Left lung (tissue), 4 donors: ENCODE measurements at regions not wholly inside any gene's neighbourhood (a gene's known extent, or its start where the extent isn't known, plus 50 kb on each side); places are given as distances from the start of the nearest gene placed in this dataset.

Source experiments
- ATAC-seq: fragments of 200-7000 bp; cut with Tn5 transposase; one replicate; pipeline ENCODE4 v1.9.1; 2020; ENCODE audit warnings: moderate library complexity
- DNase-seq, 4 donors: peaks; one replicate each; pipeline ENCODE4 v3.0.0-alpha.2; 2013 to 2020
- H3K27ac ChIP-seq, 2 donors: fragments of 200-600 bp; sonication (generic) in 1 of 2; one replicate each; pipeline versions ENCODE4 v1.5.0 to v1.8.0; 2020 to 2021
- H3K27me3 ChIP-seq, 2 donors: fragments of 200-600 bp; sonication (generic) in 1 of 2; one replicate each; pipeline versions ENCODE4 v1.5.0 to v1.8.0; 2020 to 2021
- H3K36me3 ChIP-seq, 2 donors: fragments of 200-600 bp; sonication (generic) in 1 of 2; one replicate each; pipeline versions ENCODE4 v1.5.0 to v1.8.0; 2020 to 2021
- H3K4me1 ChIP-seq, 2 donors: fragments of 200-600 bp; one replicate each; pipeline ENCODE4 v1.8.0; 2021
- H3K4me3 ChIP-seq, 2 donors: fragments of 200-600 bp; sonication (generic) in 1 of 2; one replicate each; pipeline versions ENCODE4 v1.5.0 to v1.8.0; 2020 to 2021; ENCODE audit warnings: mild to moderate bottlenecking in 1 of 2
- H3K9me3 ChIP-seq, 2 donors: fragments of 200-600 bp; sonication (generic) in 1 of 2; one replicate each; pipeline versions ENCODE4 v1.5.0 to v1.8.0; 2020 to 2021
- CTCF ChIP-seq, 2 donors: fragments of 200-600 bp; sonication (generic) in 1 of 2; IDR thresholded peaks; one replicate each; pipeline versions ENCODE4 v1.5.0 to v1.8.0; 2021; ENCODE audit warnings: antibody characterized with exemption in 2 of 2
- intact Hi-C, 2 donors: fragments of 100-400 bp; cut with DNase I; formaldehyde crosslinking; loops; one replicate each; pipeline versions ENCODE4 v1.11.2 to v1.14.2; 2022
- donor health status: DM: no; HTN: yes; CAD: no.
- donor health status: DM: no; HTN: no; CAD: no.

- Histone ChIP-seq H3K4me3 (no peak overlapping the region), H3K4me1 (no peaks in the 10 kb centered on the region), H3K9me3 (no peaks in the 10 kb centered on the region), H3K27ac (no peak overlapping the region), H3K27me3 (peaks cover 0 to 21% of the 10 kb centered on the region in 2 donors), H3K36me3 (no peaks in the 10 kb centered on the region)
- TF ChIP-seq CTCF (IDR thresholded peaks at IDR 0.05), result no peak
- DNase-seq (no peak), ATAC-seq (no peak)
- intact Hi-C loops, result no loop called here
Observed at GRCh38 chr1:17966341-17966740, 141.3 kb upstream of the IGSF21 start.

GRCh38 chr1:17967623-17968255 lies 139.9 kb upstream of the IGSF21 start:
- peaks cover 0 to 17% of the 10 kb centered on the region in 2 donors for H3K27me3 ChIP-seq
- no peaks in the 10 kb centered on the region for H3K4me1 ChIP-seq
- ATAC-seq (no peak), DNase-seq (no peak)
- no peak for TF ChIP-seq CTCF (IDR thresholded peaks at IDR 0.05)
- no peak overlapping the region for H3K4me3 ChIP-seq
- no peaks in the 10 kb centered on the region for H3K36me3 ChIP-seq
- H3K27ac ChIP-seq, result no peak overlapping the region
- no peaks in the 10 kb centered on the region for H3K9me3 ChIP-seq
- intact Hi-C loops, result no loop called here

- Histone ChIP-seq H3K36me3 (no peaks in the 10 kb centered on the region), H3K4me3 (no peak overlapping the region), H3K4me1 (no peaks in the 10 kb centered on the region), H3K27ac (no peak overlapping the region), H3K9me3 (no peaks in the 10 kb centered on the region), H3K27me3 (peaks cover 0 to 35% of the 10 kb centered on the region in 2 donors)
- DNase-seq (no peak), ATAC-seq (no peak)
- TF ChIP-seq CTCF (IDR thresholded peaks at IDR 0.05), result no peak
- intact Hi-C loops, result no loop called here
Observed at GRCh38 chr1:17970757-17971156, 136.8 kb upstream of the IGSF21 start.

GRCh38 chr1:17973694-17974093 lies 133.9 kb upstream of the IGSF21 start:
- Histone ChIP-seq H3K27me3 (peaks cover 0 to 31% of the 10 kb centered on the region in 2 donors), H3K4me1 (no peaks in the 10 kb centered on the region), H3K36me3 (no peaks in the 10 kb centered on the region), H3K27ac (no peak overlapping the region), H3K9me3 (no peaks in the 10 kb centered on the region), H3K4me3 (no peak overlapping the region)
- no peak for DNase-seq
- no peak for ATAC-seq
- TF ChIP-seq CTCF (IDR thresholded peaks at IDR 0.05), result no peak
- intact Hi-C loops, result no loop called here

GRCh38 chr1:17976854-17977253 lies 130.7 kb upstream of the IGSF21 start:
- no peaks in the 10 kb centered on the region for H3K36me3 ChIP-seq
- no peak overlapping the region for H3K4me3 ChIP-seq
- H3K9me3 ChIP-seq, result no peaks in the 10 kb centered on the region
- no peak overlapping the region for H3K27ac ChIP-seq
- DNase-seq (no peak), ATAC-seq (no peak)
- no peaks in the 10 kb centered on the region for H3K4me1 ChIP-seq
- TF ChIP-seq CTCF (IDR thresholded peaks at IDR 0.05), result no peak
- H3K27me3 ChIP-seq, result peaks cover 0 to 45% of the 10 kb centered on the region in 2 donors
- intact Hi-C loops, result no loop called here
